ENCODE measurements at regions not wholly inside any gene's neighbourhood (a gene's known extent, or its start where the extent isn't known, plus 50 kb on each side); places are given as distances from the start of the nearest gene placed in this dataset.
"Not testable (repeated sequence)": the region's sequence is repeated elsewhere in the genome, so short reads cannot be mapped to it uniquely, and the experiment has no call there.

- CTCF ChIA-PET: interaction anchor here (1.1 to 1.4 kb wide), 3 partner anchors 16 to 156 kb away, joined by 3 to 4 read pairs (median 4); no protein-coding TSS in a partner anchor
- no peaks in the 10 kb centered on the region for H3K27me3 ChIP-seq (replicated peaks in 2 of 5; ENCODE audit: control insufficient read depth in 4 of 5, insufficient read depth in 5 of 5, low read length in 4 of 5)
- peak in 2 of 3 donors; percentile 31 to 34 for DNase-seq
- H3K4me1 ChIP-seq (ENCODE audit: control extremely low read depth in 1 of 4, control insufficient read depth in 4 of 4, insufficient read depth in 4 of 4, low read length in 3 of 4): no peaks in the 10 kb centered on the region
- H3K27ac ChIP-seq (ENCODE audit: insufficient read depth in 1 of 2, low read depth in 1 of 2, low read length in 2 of 2, poor library complexity in 1 of 2, severe bottlenecking in 2 of 2): no peak overlapping the region
- no peaks in the 10 kb centered on the region for H3K36me3 ChIP-seq (ENCODE audit: control insufficient read depth in 4 of 4, insufficient read depth in 4 of 4, low read length in 3 of 4)
- WGBS (ENCODE audit: insufficient coverage): 88% methylated on average over 1 of the region's 1 CpG
- H3K9me3 ChIP-seq (ENCODE audit: control extremely low read depth in 1 of 5, control insufficient read depth in 4 of 5, insufficient read depth in 2 of 5, low read depth in 1 of 5, low read length in 4 of 5): no peaks in the 10 kb centered on the region
- no peak overlapping the region for H3K4me3 ChIP-seq (ENCODE audit: control insufficient read depth in 1 of 7, extremely low read depth in 1 of 7, insufficient read depth in 4 of 7, low read depth in 2 of 7, low read length in 6 of 7)
- POLR2A ChIA-PET: no interaction called here
Measured at GRCh38 chr7:82578430-82578829, 134.9 kb upstream of the CACNA2D1 start.

GRCh38 chr7:82572195-82572880 is 128.8 kb upstream of the CACNA2D1 start:
- WGBS (ENCODE audit: insufficient coverage): 0% methylated on average over 4 of the region's 9 CpGs
- Histone ChIP-seq H3K27ac (ENCODE audit: insufficient read depth in 1 of 2, low read depth in 1 of 2, low read length in 2 of 2, poor library complexity in 1 of 2, severe bottlenecking in 2 of 2) (no peak overlapping the region), H3K27me3 (replicated peaks in 2 of 5; ENCODE audit: control insufficient read depth in 4 of 5, insufficient read depth in 5 of 5, low read length in 4 of 5) (no peaks in the 10 kb centered on the region), H3K36me3 (ENCODE audit: control insufficient read depth in 4 of 4, insufficient read depth in 4 of 4, low read length in 3 of 4) (no peaks in the 10 kb centered on the region), H3K4me3 (ENCODE audit: control insufficient read depth in 1 of 7, extremely low read depth in 1 of 7, insufficient read depth in 4 of 7, low read depth in 2 of 7, low read length in 6 of 7) (peak overlapping the region in 2 of 7 experiments; percentile 6 to 43), H3K4me1 (ENCODE audit: control extremely low read depth in 1 of 4, control insufficient read depth in 4 of 4, insufficient read depth in 4 of 4, low read length in 3 of 4) (no peaks in the 10 kb centered on the region), H3K9me3 (ENCODE audit: control extremely low read depth in 1 of 5, control insufficient read depth in 4 of 5, insufficient read depth in 2 of 5, low read depth in 1 of 5, low read length in 4 of 5) (no peaks in the 10 kb centered on the region)
- ChIA-PET CTCF (interaction anchor here (0.7 to 2.1 kb wide), 12 partner anchors 10 to 1090 kb away, joined by 3 to 14 read pairs (median 4); no protein-coding TSS in a partner anchor), POLR2A (no interaction called here)
- DNase-seq: peak; percentile 78 to 84 (median 82)

- POLR2A ChIA-PET; H3K36me3 ChIP-seq (ENCODE audit: control insufficient read depth in 4 of 4, insufficient read depth in 4 of 4, low read length in 3 of 4); H3K4me1 ChIP-seq (ENCODE audit: control extremely low read depth in 1 of 4, control insufficient read depth in 4 of 4, insufficient read depth in 4 of 4, low read length in 3 of 4); DNase-seq; H3K27me3 ChIP-seq (replicated peaks in 2 of 5; ENCODE audit: control insufficient read depth in 4 of 5, insufficient read depth in 5 of 5, low read length in 4 of 5); H3K4me3 ChIP-seq (ENCODE audit: control insufficient read depth in 1 of 7, extremely low read depth in 1 of 7, insufficient read depth in 4 of 7, low read depth in 2 of 7, low read length in 6 of 7); H3K27ac ChIP-seq (ENCODE audit: insufficient read depth in 1 of 2, low read depth in 1 of 2, low read length in 2 of 2, poor library complexity in 1 of 2, severe bottlenecking in 2 of 2); H3K9me3 ChIP-seq (ENCODE audit: control extremely low read depth in 1 of 5, control insufficient read depth in 4 of 5, insufficient read depth in 2 of 5, low read depth in 1 of 5, low read length in 4 of 5): not testable (repeated sequence)
- CTCF ChIA-PET: interaction anchor here (0.6 to 2.1 kb wide), 8 partner anchors 9 to 1070 kb away, joined by 3 to 14 read pairs (median 4); no protein-coding TSS in a partner anchor
- WGBS (ENCODE audit: insufficient coverage): 100% methylated on average over 1 of the region's 4 CpGs
Measured at GRCh38 chr7:82571047-82571446, 127.5 kb upstream of the CACNA2D1 start.

DNA sequence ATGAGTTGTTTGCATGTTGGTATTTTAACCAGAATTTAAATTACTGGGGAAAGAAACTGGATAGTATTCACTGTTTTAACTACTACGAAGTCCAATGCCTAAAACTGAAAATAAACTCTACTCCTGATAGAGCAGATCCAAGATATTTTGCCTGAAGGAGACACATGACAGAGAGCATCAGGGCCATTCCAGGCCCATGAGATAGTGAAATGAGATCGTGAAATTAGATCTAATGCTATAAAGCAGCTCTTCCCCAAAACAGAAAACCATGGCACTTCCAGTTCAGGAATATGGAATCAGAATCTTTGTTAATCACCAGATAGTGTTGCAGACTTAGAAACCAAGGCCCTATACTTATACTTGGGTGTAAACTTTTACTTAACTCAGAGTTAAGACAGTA is 124.3 kb upstream of the CACNA2D1 start:
- 90% methylated on average over 1 of the region's 2 CpGs for WGBS (ENCODE audit: insufficient coverage)
- CTCF ChIA-PET: no interaction called here

GRCh38 chr7:82567356-82567755 is 123.8 kb upstream of the CACNA2D1 start:
- Histone ChIP-seq H3K9me3 (ENCODE audit: control extremely low read depth in 1 of 5, control insufficient read depth in 4 of 5, insufficient read depth in 2 of 5, low read depth in 1 of 5, low read length in 4 of 5) (no peaks in the 10 kb centered on the region), H3K4me1 (ENCODE audit: control extremely low read depth in 1 of 4, control insufficient read depth in 4 of 4, insufficient read depth in 4 of 4, low read length in 3 of 4) (no peaks in the 10 kb centered on the region), H3K27ac (ENCODE audit: insufficient read depth in 1 of 2, low read depth in 1 of 2, low read length in 2 of 2, poor library complexity in 1 of 2, severe bottlenecking in 2 of 2) (no peak overlapping the region), H3K4me3 (ENCODE audit: control insufficient read depth in 1 of 7, extremely low read depth in 1 of 7, insufficient read depth in 4 of 7, low read depth in 2 of 7, low read length in 6 of 7) (no peak overlapping the region), H3K27me3 (replicated peaks in 2 of 5; ENCODE audit: control insufficient read depth in 4 of 5, insufficient read depth in 5 of 5, low read length in 4 of 5) (no peaks in the 10 kb centered on the region), H3K36me3 (ENCODE audit: control insufficient read depth in 4 of 4, insufficient read depth in 4 of 4, low read length in 3 of 4) (no peaks in the 10 kb centered on the region)
- CTCF ChIA-PET: interaction anchor here (1.1 kb wide), 1 partner anchor 1099 kb away, joined by 3 read pairs; no protein-coding TSS in a partner anchor
- WGBS (ENCODE audit: insufficient coverage): 100% methylated on average over 1 of the region's 2 CpGs
- DNase-seq: peak in 1 of 3 donors; percentile 4
- POLR2A ChIA-PET: no interaction called here

More for the DNA sequence above, 124.3 kb upstream of the CACNA2D1 start:
- H3K36me3 ChIP-seq (ENCODE audit: control insufficient read depth in 4 of 4, insufficient read depth in 4 of 4, low read length in 3 of 4): no peaks in the 10 kb centered on the region
- H3K9me3 ChIP-seq (ENCODE audit: control extremely low read depth in 1 of 5, control insufficient read depth in 4 of 5, insufficient read depth in 2 of 5, low read depth in 1 of 5, low read length in 4 of 5): no peaks in the 10 kb centered on the region
- no peaks in the 10 kb centered on the region for H3K27me3 ChIP-seq (replicated peaks in 2 of 5; ENCODE audit: control insufficient read depth in 4 of 5, insufficient read depth in 5 of 5, low read length in 4 of 5)
- no peak overlapping the region for H3K4me3 ChIP-seq (ENCODE audit: control insufficient read depth in 1 of 7, extremely low read depth in 1 of 7, insufficient read depth in 4 of 7, low read depth in 2 of 7, low read length in 6 of 7)
- H3K4me1 ChIP-seq (ENCODE audit: control extremely low read depth in 1 of 4, control insufficient read depth in 4 of 4, insufficient read depth in 4 of 4, low read length in 3 of 4): no peaks in the 10 kb centered on the region
- POLR2A ChIA-PET: no interaction called here
- DNase-seq: no peak
- H3K27ac ChIP-seq (ENCODE audit: insufficient read depth in 1 of 2, low read depth in 1 of 2, low read length in 2 of 2, poor library complexity in 1 of 2, severe bottlenecking in 2 of 2): no peak overlapping the region

DNA sequence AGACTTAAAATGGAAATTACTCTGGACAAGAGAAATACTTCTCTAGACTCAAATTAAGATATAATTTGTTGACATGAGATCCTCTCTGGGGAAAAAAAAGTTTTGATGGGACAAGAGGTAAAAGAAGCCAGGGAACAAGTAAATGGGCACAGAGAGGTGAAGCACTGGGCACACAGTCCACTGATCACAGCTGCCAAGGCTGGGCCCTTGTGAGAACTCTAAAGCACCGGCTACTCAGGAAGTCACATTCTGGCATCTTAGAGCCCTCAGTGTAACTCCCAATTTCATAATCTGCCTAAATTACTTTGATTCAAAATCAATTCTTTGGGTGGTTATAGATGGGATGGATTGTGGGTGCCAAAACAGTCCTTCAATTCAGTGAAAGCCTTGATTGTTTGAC is 123.2 kb upstream of the CACNA2D1 start:
- CTCF ChIA-PET: interaction anchor here (1.1 kb wide), 1 partner anchor 1098 kb away, joined by 3 read pairs; no protein-coding TSS in a partner anchor

DNA sequence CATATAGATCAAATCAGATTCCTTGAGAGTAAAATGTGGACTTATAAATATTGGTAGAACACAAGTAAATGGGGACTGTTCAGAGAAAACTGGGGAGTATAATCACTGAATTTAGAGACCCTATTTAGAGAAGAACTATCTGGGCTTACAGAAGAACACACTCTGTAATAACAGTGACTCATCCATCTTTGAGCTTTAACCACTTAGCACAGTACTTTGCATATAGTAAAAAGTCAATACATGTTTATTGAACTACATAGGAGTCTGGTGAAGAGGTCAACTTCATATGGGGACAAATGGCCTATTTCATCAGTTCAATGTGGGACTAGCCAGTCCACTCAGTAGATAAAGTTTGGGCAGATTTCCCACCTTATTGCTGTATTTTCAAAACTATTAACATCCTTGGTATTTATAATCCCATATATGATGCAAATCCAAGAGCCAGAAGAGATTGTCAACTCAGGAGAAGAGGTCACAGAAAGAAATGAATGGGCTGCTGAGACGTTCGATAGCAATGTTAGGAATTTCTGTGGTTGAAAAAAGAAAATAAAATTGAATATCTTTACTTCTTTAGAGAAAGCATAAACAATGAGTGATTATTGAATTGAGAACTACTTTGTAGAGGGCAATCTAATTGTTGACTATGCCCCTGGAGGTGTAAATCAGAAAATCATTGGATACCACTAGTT is 119.3 kb upstream of the CACNA2D1 start:
- H3K36me3 ChIP-seq (ENCODE audit: control insufficient read depth in 4 of 4, insufficient read depth in 4 of 4, low read length in 3 of 4): no peaks in the 10 kb centered on the region
- ChIA-PET CTCF (interaction anchor here (1.3 to 2.1 kb wide), 2 partner anchors 9 to 13 kb away, joined by 4 to 5 read pairs; no protein-coding TSS in a partner anchor), POLR2A (no interaction called here)
- DNase-seq: no peak
- no CpG with 5 or more reads among the region's 2 CpGs for WGBS (ENCODE audit: insufficient coverage)
- H3K4me3 ChIP-seq (ENCODE audit: control insufficient read depth in 1 of 7, extremely low read depth in 1 of 7, insufficient read depth in 4 of 7, low read depth in 2 of 7, low read length in 6 of 7): no peak overlapping the region
- peaks cover 0 to 8% (median 2%) of the 10 kb centered on the region in 4 experiments for H3K4me1 ChIP-seq (ENCODE audit: control extremely low read depth in 1 of 4, control insufficient read depth in 4 of 4, insufficient read depth in 4 of 4, low read length in 3 of 4)
- no peaks in the 10 kb centered on the region for H3K9me3 ChIP-seq (ENCODE audit: control extremely low read depth in 1 of 5, control insufficient read depth in 4 of 5, insufficient read depth in 2 of 5, low read depth in 1 of 5, low read length in 4 of 5)
- H3K27ac ChIP-seq (ENCODE audit: insufficient read depth in 1 of 2, low read depth in 1 of 2, low read length in 2 of 2, poor library complexity in 1 of 2, severe bottlenecking in 2 of 2): no peak overlapping the region
- no peaks in the 10 kb centered on the region for H3K27me3 ChIP-seq (replicated peaks in 2 of 5; ENCODE audit: control insufficient read depth in 4 of 5, insufficient read depth in 5 of 5, low read length in 4 of 5)

More for the DNA sequence above, 123.2 kb upstream of the CACNA2D1 start:
- H3K4me1 ChIP-seq (ENCODE audit: control extremely low read depth in 1 of 4, control insufficient read depth in 4 of 4, insufficient read depth in 4 of 4, low read length in 3 of 4): no peaks in the 10 kb centered on the region
- H3K27me3 ChIP-seq (replicated peaks in 2 of 5; ENCODE audit: control insufficient read depth in 4 of 5, insufficient read depth in 5 of 5, low read length in 4 of 5): no peaks in the 10 kb centered on the region
- no peak for DNase-seq
- POLR2A ChIA-PET: no interaction called here
- H3K36me3 ChIP-seq (ENCODE audit: control insufficient read depth in 4 of 4, insufficient read depth in 4 of 4, low read length in 3 of 4): no peaks in the 10 kb centered on the region
- no peak overlapping the region for H3K27ac ChIP-seq (ENCODE audit: insufficient read depth in 1 of 2, low read depth in 1 of 2, low read length in 2 of 2, poor library complexity in 1 of 2, severe bottlenecking in 2 of 2)
- H3K4me3 ChIP-seq (ENCODE audit: control insufficient read depth in 1 of 7, extremely low read depth in 1 of 7, insufficient read depth in 4 of 7, low read depth in 2 of 7, low read length in 6 of 7): no peak overlapping the region
- WGBS (ENCODE audit: insufficient coverage): no CpG with 5 or more reads among the region's 1 CpG
- no peaks in the 10 kb centered on the region for H3K9me3 ChIP-seq (ENCODE audit: control extremely low read depth in 1 of 5, control insufficient read depth in 4 of 5, insufficient read depth in 2 of 5, low read depth in 1 of 5, low read length in 4 of 5)

All from common myeloid progenitor, CD34-positive (primary cell).